HuH-7.5 (cell line): ENCODE measurements at regions not wholly inside any gene's neighbourhood (a gene's known extent, or its start where the extent isn't known, plus 50 kb on each side); places are given as distances from the start of the nearest gene placed in this dataset.

Experiments used
- DNase-seq: peaks from one replicate; pipeline ENCODE4 v3.0.0; 2011; ENCODE audit warnings: low spot score

DNA sequence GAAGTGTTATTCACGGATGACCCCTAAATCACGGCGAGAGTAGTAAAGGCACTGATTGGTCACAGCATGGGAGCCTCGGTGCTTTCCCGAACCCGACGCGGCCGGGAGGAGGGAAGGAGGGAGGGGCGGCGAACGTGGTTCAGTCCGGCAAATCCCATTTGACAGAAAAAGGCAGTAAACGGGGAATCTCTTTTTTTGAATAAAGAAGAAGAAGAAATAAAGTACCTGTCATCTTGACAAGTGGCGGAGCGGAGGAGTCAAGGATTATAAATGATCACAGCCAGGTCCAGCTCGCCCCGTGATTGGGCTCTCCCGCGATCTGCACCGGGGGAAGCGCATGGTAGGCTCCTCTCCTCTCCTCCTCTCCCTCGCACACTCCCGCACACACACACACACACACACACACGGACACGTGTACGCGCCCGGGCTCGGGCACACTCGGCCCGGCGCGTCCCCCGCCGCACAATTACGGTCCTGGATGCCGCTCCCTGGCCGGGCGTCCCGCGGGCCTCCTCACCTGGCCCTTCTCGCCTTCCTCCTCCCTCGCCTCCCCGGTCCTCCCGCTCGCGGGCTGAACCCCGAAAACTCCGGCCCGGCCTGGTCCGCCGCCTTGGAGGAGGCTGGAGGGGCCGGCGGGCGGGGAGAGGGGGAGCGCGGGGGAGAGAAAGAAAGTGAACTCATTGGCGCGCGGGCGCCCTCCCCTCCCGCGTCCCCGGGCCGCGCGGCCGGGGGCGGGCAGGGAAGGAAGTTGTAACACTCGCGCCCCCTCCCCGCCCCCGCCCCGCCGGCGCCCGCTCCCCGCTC, 99.2 kb upstream of the TENM3 start:
- DNase-seq = no peak

GRCh38 chr4:182144626-182145333, 98.4 kb upstream of the TENM3 start:
- DNase-seq = no peak

DNA sequence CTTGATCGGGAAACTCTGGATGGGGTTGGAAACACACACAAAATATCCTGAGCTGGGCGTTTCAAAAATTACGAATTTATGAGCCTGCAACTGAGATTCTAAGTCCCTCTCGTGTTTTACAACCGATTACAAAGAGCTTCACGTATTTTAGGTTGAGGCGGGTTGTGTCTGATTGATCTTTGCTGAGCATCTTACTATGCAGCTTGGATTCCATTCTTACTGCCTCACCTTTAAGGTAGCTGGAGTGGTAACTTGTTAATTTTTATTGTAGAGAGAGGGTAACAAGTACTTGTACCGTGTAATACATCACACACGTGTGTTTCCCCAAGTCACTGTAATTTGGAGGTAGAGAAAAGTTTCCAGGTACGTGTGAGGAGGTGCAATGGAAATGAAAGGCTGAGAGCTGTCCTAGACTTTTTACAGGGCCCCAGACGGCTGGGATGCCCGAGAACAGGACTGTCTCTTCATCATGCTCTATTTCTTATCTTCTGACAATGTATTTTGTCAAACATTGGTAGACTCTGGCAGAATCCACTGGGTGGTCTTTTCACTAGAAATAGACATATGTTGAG, 97.8 kb upstream of the TENM3 start:
- no peak for DNase-seq

- DNase-seq = no peak
Measured at GRCh38 chr4:182147391-182147790, 95.8 kb upstream of the TENM3 start.

DNA sequence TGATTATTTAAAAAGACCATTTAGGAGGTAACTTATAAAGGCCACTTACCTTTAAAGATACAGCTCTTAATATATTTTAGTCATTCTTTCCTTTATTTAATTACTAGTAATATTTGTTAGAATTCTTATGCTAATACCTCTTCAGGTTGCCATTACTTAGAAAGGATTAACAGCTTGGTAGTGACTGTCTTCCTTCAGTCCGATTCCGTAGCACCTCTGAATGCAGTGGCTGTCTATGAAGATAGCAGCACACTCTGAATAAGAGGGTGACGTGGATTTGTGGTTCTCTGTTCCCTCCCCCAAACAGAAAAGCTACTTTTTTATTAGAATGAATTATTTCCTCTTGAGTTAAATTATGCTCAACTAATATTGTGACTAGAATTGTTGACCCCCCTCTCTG, 92.6 kb upstream of the TENM3 start:
- DNase-seq = no peak

DNA sequence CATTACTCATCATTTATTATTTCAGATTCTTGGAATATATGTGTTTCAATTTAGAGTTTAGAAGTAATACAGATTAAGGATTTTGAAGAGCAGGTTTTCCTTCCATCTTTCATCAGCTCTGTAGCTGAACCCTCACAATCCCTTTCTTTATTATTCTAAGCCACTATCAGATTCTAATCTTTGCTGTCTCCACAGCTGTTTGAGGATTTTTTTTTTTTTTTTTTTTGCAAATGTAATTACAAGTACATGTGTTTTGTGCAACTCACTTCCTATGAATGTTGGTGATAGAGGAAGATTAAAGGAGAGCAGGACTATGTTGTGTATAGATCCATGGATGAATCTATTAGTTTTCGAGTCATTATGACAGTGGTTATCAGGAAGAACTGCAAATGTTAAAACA, 87.4 kb upstream of the TENM3 start:
- no peak for DNase-seq

DNA sequence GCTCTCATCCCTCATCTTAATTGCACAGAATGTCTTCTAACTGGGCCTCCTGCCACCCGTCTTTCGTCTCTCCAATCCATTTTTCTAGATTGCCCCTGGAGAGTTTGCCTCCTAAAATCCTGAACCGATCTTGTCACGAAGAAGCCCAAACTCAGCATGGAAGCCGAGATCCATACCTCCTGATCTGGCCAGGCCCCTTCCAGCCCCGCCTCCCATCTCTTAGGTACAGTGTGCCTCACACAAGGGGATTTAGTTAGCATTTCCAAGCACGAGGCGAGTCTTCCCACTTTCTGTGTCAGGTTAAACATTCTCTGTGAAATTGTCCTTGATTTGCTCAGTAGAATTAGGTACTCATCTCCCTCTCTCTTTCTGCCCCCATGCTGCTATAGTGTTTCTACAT, 80.0 kb upstream of the TENM3 start:
- DNase-seq = no peak

- no peak for DNase-seq
Measured at GRCh38 chr4:182169572-182169971, 73.6 kb upstream of the TENM3 start.

DNA sequence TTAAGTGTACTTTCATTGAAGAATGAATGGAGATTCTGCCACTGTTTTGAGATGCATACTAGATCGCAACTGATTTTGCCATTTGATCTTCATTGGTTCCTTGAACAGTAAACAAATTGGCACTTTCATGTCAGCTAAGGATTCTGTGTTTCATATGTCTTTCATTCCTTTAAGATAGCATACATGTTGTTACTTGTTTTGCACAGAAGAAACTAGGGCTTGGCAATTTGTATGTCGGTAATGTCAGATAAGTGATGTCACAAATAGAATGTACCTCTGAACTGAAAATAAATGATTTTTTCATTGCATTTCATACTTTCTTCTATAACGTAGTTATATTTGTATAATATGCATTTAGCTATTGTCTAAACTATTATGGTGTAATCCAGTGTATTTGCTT, 73.2 kb upstream of the TENM3 start:
- DNase-seq = no peak

- no peak for DNase-seq
Measured at GRCh38 chr4:182170417-182170935, 72.7 kb upstream of the TENM3 start.

DNA sequence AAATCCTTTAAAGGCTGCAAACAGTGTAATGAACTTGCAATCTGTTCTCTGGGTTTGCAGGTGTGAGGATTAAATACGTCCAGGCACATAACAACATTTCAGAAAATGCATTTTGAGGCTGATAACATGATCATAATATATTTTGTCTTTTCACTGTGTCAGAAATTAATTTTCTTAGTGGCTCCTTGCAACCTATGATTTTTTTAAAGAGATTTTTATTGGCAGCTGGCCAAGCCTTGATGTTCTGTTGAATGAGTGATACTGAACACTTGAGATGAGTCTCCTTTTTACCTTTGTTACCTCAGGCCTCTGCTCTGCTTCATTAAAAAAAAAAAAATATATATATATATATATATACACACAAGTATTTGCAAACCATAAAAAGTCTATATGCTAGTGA, 68.2 kb upstream of the TENM3 start:
- DNase-seq = no peak

DNA sequence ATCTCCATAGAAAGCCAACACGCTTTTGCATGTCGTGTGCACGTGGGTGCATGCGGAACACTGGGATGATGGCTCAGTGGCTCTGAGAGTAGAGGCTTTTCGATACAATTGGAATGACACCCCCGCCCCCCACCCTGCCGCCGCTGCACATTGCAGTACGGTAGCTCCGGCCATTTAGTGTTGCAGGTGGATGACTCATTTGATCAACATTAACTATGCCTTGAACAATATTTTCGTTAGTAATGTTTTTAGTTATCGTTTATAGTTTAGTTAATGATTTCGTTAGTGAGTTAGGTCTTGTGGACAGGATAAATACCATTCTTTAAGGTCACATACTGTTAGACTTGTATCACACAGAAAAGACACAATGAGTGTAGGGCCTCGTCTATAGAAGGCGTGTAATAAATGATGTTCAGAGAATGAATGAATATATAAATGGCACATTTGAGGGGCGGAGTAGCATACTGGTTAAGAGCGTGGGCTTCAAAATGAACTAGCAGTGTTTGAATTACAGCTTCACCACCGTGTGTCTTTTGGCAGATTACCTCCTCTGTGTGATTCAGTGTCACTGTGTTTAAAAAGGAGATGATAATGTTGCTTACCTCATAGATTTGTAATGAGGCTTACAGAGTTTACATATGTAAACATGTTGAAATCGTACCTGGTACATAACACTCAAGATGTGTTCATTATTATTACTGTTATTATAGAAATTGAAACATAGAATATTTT, 67.2 kb upstream of the TENM3 start:
- no peak for DNase-seq

- no peak for DNase-seq
Measured at GRCh38 chr4:182177166-182177565, 66.0 kb upstream of the TENM3 start.

- DNase-seq = no peak
Measured at GRCh38 chr4:182179105-182179504, 64.1 kb upstream of the TENM3 start.

DNA sequence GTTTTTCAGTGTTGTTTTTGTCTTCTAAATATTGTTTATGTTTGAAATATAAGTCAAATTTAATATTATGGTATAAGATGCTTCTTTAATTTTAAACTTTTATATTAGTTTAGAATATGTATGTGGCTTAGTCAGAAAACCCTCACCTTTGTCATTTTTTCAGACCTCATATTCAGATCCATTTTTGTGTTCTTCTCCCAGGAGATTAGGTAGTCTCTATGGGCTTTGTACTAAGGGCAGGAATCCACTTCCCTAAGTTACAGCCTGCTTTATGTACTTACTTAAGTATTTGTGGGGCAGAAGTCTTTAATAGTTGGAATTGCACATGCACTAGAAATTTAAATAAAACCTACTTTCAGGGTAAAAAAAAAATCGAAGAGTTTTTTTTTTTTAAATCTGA, 63.5 kb upstream of the TENM3 start:
- DNase-seq = no peak

DNA sequence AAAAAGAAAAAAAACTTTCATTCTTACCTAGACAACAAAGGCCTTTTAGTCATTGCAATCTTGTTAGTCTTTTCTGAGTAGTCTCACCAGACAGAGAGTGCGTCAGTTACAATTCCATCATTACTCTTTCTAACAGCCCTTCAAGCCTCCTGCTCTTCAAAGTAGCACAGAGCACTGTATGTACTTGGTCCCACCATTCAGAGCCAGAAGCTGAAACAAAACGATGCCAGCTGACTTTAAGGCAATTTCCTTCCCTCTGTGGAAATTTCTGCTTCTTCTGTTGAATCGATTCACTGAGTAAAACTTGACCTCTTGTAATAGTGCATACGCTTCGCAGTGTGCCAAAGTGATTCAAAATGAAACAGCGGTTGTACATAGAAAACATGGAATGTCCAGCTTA, 57.7 kb upstream of the TENM3 start:
- no peak for DNase-seq

GRCh38 chr4:182187674-182188073, 55.5 kb upstream of the TENM3 start:
- no peak for DNase-seq

DNA sequence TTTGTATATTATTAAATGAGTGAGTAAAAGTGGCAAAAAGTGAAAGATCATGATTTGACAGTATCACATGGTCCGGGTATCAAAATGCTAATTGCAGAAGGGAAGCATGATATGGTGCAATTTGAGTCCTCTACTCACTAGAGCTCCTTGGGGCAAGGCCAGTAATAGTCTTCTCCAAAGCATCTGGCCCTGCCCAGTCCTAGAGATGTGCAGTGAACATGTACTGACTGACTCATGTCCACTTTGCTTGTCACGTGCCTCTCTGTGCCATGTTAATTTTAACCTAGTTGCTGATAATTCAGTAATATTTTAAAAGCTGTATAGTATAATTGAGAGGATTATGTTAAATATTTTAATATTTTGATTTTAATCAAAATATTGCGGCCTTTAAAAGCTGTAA, 54.6 kb upstream of the TENM3 start:
- no peak for DNase-seq

DNA sequence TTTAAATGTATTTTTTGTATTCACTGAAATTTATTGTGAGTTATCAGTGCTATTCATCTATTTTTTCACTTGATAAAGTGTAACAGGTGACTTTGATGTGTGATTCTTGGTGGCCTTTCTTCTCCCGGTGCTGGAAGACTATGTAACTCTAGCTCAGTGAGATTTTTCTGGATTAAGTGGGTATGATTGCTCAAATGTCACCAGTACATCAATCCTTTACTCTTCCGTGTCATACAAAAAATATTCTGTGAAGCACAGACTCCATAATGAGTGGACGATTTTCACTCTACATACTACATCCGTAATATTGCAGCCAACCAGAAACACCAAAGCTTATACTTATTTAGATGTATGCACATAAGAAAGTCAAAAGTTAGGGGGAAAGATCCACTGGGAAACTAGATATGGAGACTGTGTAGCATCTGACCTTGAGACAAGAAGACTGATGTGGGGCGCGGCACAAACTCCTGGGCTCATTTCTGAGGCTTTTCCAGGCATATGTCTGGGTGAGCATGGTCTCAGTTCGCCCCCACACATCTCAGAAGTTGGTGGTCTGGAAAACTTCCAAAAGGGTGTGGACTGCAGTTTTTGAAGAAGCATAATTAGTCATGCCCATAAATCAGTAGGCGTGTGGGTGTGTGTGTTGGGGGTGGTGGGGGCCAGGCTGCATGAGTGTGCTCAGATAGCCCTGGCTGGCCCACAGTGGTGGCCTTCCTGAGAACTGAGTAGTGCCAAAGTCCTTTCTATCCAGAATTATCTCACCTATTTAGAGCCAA, 53.9 kb upstream of the TENM3 start:
- DNase-seq = no peak

DNA sequence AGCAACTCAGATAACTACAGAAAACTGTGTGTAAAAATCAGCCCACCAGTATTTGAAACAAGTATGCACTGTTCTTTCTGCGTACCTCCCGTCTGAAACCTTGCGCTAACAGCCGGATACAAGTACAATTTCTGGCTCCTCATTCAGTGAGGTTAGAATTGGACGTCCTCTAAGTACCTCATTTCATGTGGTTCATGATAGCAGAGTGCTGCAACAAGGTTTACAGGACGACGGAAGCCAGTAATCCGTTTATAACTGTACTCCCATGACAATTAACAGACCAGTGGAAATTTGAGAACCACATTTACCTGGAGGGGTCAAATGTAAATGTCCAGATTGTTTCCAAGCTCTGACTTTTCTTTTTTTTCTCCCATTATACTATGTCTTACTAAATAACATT, 52.9 kb upstream of the TENM3 start:
- DNase-seq = no peak

DNA sequence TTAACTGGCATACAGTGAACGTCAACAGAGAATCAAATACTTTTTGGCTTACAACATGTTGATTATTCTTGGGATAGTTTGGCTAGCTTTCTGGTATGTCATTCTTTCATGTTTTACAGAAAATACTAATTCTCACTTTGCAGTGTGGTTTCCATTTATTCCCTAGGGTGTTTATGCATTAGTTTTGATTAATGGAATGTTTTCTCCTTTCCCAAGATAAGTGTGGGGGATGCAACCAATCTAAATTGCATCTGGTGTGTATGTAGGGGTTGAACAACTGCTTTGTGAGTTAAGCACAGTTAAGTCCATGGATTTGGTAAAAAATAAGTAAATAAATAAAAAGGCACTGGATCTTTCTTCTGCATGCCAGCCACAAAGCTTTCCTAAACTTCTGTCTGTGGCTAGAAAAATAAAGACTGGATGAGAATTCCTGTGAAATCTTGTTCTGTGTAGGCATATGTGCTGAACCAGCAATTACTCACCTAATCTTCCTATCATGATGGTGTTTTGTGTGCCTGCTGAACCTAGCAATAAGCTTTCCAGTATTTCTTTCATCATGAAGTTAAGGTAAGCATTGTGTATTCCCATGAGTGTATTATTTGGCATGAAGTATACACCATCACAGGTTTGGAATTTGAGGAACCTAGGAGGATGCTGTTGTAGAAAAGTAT, 50.6 kb upstream of the TENM3 start:
- no peak for DNase-seq
